ENCODE measurements at regions not wholly inside any gene's neighbourhood (a gene's known extent, or its start where the extent isn't known, plus 50 kb on each side); places are given as distances from the start of the nearest gene placed in this dataset.

- Mint-ChIP-seq H3K4me1 (ENCODE audit: insufficient read depth, unreplicated experiment) (peaks cover 1% of the 10 kb centered on the region), H3K36me3 (ENCODE audit: insufficient read depth, unreplicated experiment) (no peaks in the 10 kb centered on the region), H3K4me3 (ENCODE audit: unreplicated experiment) (no peak overlapping the region), H3K27ac (ENCODE audit: low read depth, unreplicated experiment) (no peak overlapping the region), H3K27me3 (ENCODE audit: insufficient read depth, unreplicated experiment) (no peaks in the 10 kb centered on the region), H3K9me3 (ENCODE audit: unreplicated experiment) (no peaks in the 10 kb centered on the region)
- TF ChIP-seq CTCF (IDR thresholded peaks at IDR 0.05; ENCODE audit: unreplicated experiment): no peak
- peak; percentile 41 for DNase-seq (ENCODE audit: unreplicated experiment)
- no TSS peak for BruUV-seq (replicated peaks)
- POLR2A ChIA-PET: no interaction called here
- intact Hi-C loops (cut with micrococcal nuclease): no loop called here
- CTCF ChIA-PET: interaction anchor here (0.5 to 1.1 kb wide), 3 partner anchors 9 to 581 kb away, joined by 3 to 5 read pairs (median 4); no protein-coding TSS in a partner anchor
Measured at GRCh38 chr5:116646611-116647289, 72.1 kb upstream of the SEMA6A start.

- CTCF ChIA-PET: interaction anchor here (0.9 to 1.2 kb wide), 2 partner anchors 66 to 119 kb away, joined by 3 read pairs; no protein-coding TSS in a partner anchor
- Mint-ChIP-seq H3K27me3 (ENCODE audit: insufficient read depth, unreplicated experiment) (no peaks in the 10 kb centered on the region), H3K36me3 (ENCODE audit: insufficient read depth, unreplicated experiment) (no peaks in the 10 kb centered on the region), H3K9me3 (ENCODE audit: unreplicated experiment) (no peaks in the 10 kb centered on the region), H3K4me3 (ENCODE audit: unreplicated experiment) (no peak overlapping the region), H3K27ac (ENCODE audit: low read depth, unreplicated experiment) (no peak overlapping the region), H3K4me1 (ENCODE audit: insufficient read depth, unreplicated experiment) (no peaks in the 10 kb centered on the region)
- TF ChIP-seq CTCF (IDR thresholded peaks at IDR 0.05; ENCODE audit: unreplicated experiment): no peak
- POLR2A ChIA-PET: no interaction called here
- intact Hi-C loops (cut with micrococcal nuclease): no loop called here
- no peak for DNase-seq (ENCODE audit: unreplicated experiment)
- no TSS peak for BruUV-seq (replicated peaks)
Measured at GRCh38 chr5:116645627-116646026, 71.0 kb upstream of the SEMA6A start.

- TF ChIP-seq CTCF (IDR thresholded peaks at IDR 0.05; ENCODE audit: unreplicated experiment): no peak
- no peak overlapping the region for H3K27ac Mint-ChIP-seq (ENCODE audit: low read depth, unreplicated experiment)
- H3K9me3 Mint-ChIP-seq (ENCODE audit: unreplicated experiment): no peaks in the 10 kb centered on the region
- no peak for DNase-seq (ENCODE audit: unreplicated experiment)
- H3K27me3 Mint-ChIP-seq (ENCODE audit: insufficient read depth, unreplicated experiment): no peaks in the 10 kb centered on the region
- no peak overlapping the region for H3K4me3 Mint-ChIP-seq (ENCODE audit: unreplicated experiment)
- H3K36me3 Mint-ChIP-seq (ENCODE audit: insufficient read depth, unreplicated experiment): no peaks in the 10 kb centered on the region
- ChIA-PET CTCF (no interaction called here), POLR2A (no interaction called here)
- intact Hi-C loops (cut with micrococcal nuclease): no loop called here
- BruUV-seq (replicated peaks): no TSS peak
- H3K4me1 Mint-ChIP-seq (ENCODE audit: insufficient read depth, unreplicated experiment): no peaks in the 10 kb centered on the region
Measured at GRCh38 chr5:116640236-116640635, 65.6 kb upstream of the SEMA6A start.

- Mint-ChIP-seq H3K9me3 (ENCODE audit: unreplicated experiment) (no peaks in the 10 kb centered on the region), H3K4me1 (ENCODE audit: insufficient read depth, unreplicated experiment) (no peaks in the 10 kb centered on the region), H3K36me3 (ENCODE audit: insufficient read depth, unreplicated experiment) (no peaks in the 10 kb centered on the region), H3K27ac (ENCODE audit: low read depth, unreplicated experiment) (no peak overlapping the region), H3K4me3 (ENCODE audit: unreplicated experiment) (no peak overlapping the region), H3K27me3 (ENCODE audit: insufficient read depth, unreplicated experiment) (no peaks in the 10 kb centered on the region)
- CTCF ChIA-PET: interaction anchor here (0.7 kb wide), 1 partner anchor 763 kb away, joined by 3 read pairs; no protein-coding TSS in a partner anchor
- DNase-seq (ENCODE audit: unreplicated experiment): no peak
- intact Hi-C loops (cut with micrococcal nuclease): no loop called here
- no peak for TF ChIP-seq CTCF (IDR thresholded peaks at IDR 0.05; ENCODE audit: unreplicated experiment)
- no TSS peak for BruUV-seq (replicated peaks)
- POLR2A ChIA-PET: interaction anchor here (0.5 to 0.7 kb wide), 2 partner anchors 12 to 104 kb away, joined by 3 read pairs; no protein-coding TSS in a partner anchor
Measured at GRCh38 chr5:116637149-116637740, 62.6 kb upstream of the SEMA6A start.
